GM23248 (cell line): ENCODE measurements at regions not wholly inside any gene's neighbourhood (a gene's known extent, or its start where the extent isn't known, plus 50 kb on each side); places are given as distances from the start of the nearest gene placed in this dataset.

ENCODE experiments used
- EZH2 ChIP-seq: fragments of 200-600 bp; sonication (generic); IDR thresholded peaks from 2 replicates; pipeline ENCODE4 v1.6.1; 2018; ENCODE audit warnings: antibody characterized with exemption, mild to moderate bottlenecking; ENCODE audit not compliant: insufficient read depth, poor library complexity, severe bottlenecking
- EZH2phosphoT487 ChIP-seq: fragments of 200-600 bp; sonication (generic); IDR thresholded peaks from 2 replicates; pipeline ENCODE4 v1.6.1; 2018; ENCODE audit warnings: antibody characterized with exemption, moderate library complexity, mild to moderate bottlenecking, low read depth; ENCODE audit not compliant: insufficient read depth

DNA sequence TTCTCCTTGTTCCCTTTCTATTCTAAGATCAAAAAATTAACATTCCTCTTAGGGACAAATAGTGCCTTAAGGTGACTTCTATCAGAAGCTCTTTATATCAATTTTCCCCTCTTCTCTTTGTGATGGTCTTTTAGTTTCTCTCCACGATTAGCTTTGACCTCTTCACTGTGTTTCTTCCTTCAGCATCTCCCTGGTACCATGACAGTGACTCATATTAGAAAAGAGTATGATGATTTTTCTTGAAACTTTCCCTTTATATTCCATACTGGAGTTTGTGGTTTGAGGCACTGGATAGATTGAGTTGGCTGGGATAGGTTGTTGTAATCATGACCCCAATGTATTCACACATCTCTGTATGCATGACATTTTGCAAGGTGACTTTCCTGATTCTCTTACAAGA lies 335.6 kb upstream of the GLI3 start:
- TF ChIP-seq EZH2phosphoT487 = no peak
- TF ChIP-seq EZH2 = no peak
